PC-3 (cell line): ENCODE measurements at regions not wholly inside any gene's neighbourhood (a gene's known extent, or its start where the extent isn't known, plus 50 kb on each side); places are given as distances from the start of the nearest gene placed in this dataset.
"Not testable (repeated sequence)": the region's sequence is repeated elsewhere in the genome, so short reads cannot be mapped to it uniquely, and the experiment has no call there.

ENCODE experiments used
- ATAC-seq: fragments of 200-7000 bp; cut with Tn5 transposase; 2 replicates; pipeline ENCODE4 v1.9.1; 2020; ENCODE audit warnings: mild to moderate bottlenecking, moderate library complexity
- BruUV-seq: library from RNA; stranded (reverse); fragments of 400-500 nt; replicated peaks from 2 replicates; lab custom pipeline; 2021; lab: Mats Ljungman, UMichigan
- CTCF ChIA-PET: fragments of 300-600 bp; sonication (Branson Sonifier 250); formaldehyde crosslinking; loops from one replicate; lab custom pipeline; 2022; ENCODE audit warnings: antibody characterized with exemption; lab: Charles Lee
- POLR2A ChIA-PET: fragments of 300-600 bp; sonication (Branson Sonifier 250); formaldehyde crosslinking; loops from one replicate; lab custom pipeline; 2022; ENCODE audit warnings: antibody characterized with exemption; ENCODE audit not compliant: unreplicated experiment; lab: Charles Lee
- DNase-seq: peaks from one replicate; pipeline ENCODE4 v3.0.0-alpha.2; 2015
- H2AFZ ChIP-seq: fragments of 300-600 bp; sonication (generic); 2 replicates; pipeline ENCODE4 v1.6.0; 2016; ENCODE audit warnings: antibody characterized with exemption, low read length
- H3F3A ChIP-seq: fragments of 300-600 bp; sonication (generic); one replicate; pipeline ENCODE4 v1.6.0; 2017; ENCODE audit warnings: antibody characterized with exemption, low read length, control low read depth, mild to moderate bottlenecking; ENCODE audit not compliant: unreplicated experiment
- H3K27ac ChIP-seq: fragments of 300-600 bp; sonication (generic); 2 replicates; pipeline ENCODE4 v1.5.1; 2016; ENCODE audit warnings: mild to moderate bottlenecking, low read length
- H3K27me3 ChIP-seq: fragments of 300-600 bp; sonication (generic); 2 replicates; pipeline ENCODE4 v1.6.1; 2016; ENCODE audit warnings: low read length, mixed read lengths
- H3K36me3 ChIP-seq: fragments of 300-600 bp; sonication (generic); 2 replicates; pipeline ENCODE4 v1.6.1; 2016; ENCODE audit warnings: low read depth, mixed run types, low read length, mixed read lengths
- H3K4me1 ChIP-seq: fragments of 300-600 bp; sonication (generic); 2 replicates; pipeline ENCODE4 v1.5.1; 2016; ENCODE audit warnings: low read length; ENCODE audit not compliant: insufficient read depth
- H3K4me2 ChIP-seq: fragments of 300-600 bp; sonication (generic); 2 replicates; pipeline ENCODE4 v1.6.0; 2016; ENCODE audit warnings: low read length
- H3K4me3 ChIP-seq: fragments of 300-600 bp; sonication (generic); 2 replicates; pipeline ENCODE4 v1.5.1; 2016; ENCODE audit warnings: mild to moderate bottlenecking, low read length, mixed read lengths
- H3K79me2 ChIP-seq: fragments of 300-600 bp; sonication (generic); 2 replicates; pipeline ENCODE4 v1.6.1; 2017; ENCODE audit warnings: low read length, mixed read lengths
- H3K9ac ChIP-seq: fragments of 300-600 bp; sonication (generic); 2 replicates; pipeline ENCODE4 v1.6.0; 2016; ENCODE audit warnings: mild to moderate bottlenecking, low read length
- H3K9me2 ChIP-seq: fragments of 300-600 bp; sonication (generic); replicated peaks from 2 replicates; pipeline ENCODE4 v1.6.1; 2016; ENCODE audit warnings: mixed run types, low read length, mixed read lengths
- H3K9me3 ChIP-seq: fragments of 300-600 bp; sonication (generic); 2 replicates; pipeline ENCODE4 v1.6.1; 2016; ENCODE audit warnings: low read length, mixed read lengths
- H4K20me1 ChIP-seq: fragments of 300-600 bp; sonication (generic); 2 replicates; pipeline ENCODE4 v1.6.1; 2016; ENCODE audit warnings: low read length, mixed read lengths
- CTCF ChIP-seq: fragments of 300-600 bp; sonication (generic); conservative IDR thresholded peaks from 2 replicates; pipeline ENCODE4 v1.5.1; 2017; ENCODE audit warnings: antibody characterized with exemption, low read depth, mild to moderate bottlenecking, low read length
- EZH2 ChIP-seq: fragments of 300-600 bp; sonication (generic); IDR thresholded peaks from one replicate; pipeline ENCODE4 v1.6.1; 2017; ENCODE audit warnings: antibody characterized with exemption, mild to moderate bottlenecking, low read length; ENCODE audit not compliant: unreplicated experiment
- EZH2phosphoT487 ChIP-seq: fragments of 300-600 bp; sonication (generic); IDR thresholded peaks from 2 replicates; pipeline ENCODE4 v1.6.1; 2018; ENCODE audit warnings: mild to moderate bottlenecking, antibody characterized with exemption, low read length, borderline replicate concordance
- intact Hi-C: fragments of 100-400 bp; cut with micrococcal nuclease; formaldehyde crosslinking; loops from 2 replicates; pipeline ENCODE4 v1.9.0; 2023

DNA sequence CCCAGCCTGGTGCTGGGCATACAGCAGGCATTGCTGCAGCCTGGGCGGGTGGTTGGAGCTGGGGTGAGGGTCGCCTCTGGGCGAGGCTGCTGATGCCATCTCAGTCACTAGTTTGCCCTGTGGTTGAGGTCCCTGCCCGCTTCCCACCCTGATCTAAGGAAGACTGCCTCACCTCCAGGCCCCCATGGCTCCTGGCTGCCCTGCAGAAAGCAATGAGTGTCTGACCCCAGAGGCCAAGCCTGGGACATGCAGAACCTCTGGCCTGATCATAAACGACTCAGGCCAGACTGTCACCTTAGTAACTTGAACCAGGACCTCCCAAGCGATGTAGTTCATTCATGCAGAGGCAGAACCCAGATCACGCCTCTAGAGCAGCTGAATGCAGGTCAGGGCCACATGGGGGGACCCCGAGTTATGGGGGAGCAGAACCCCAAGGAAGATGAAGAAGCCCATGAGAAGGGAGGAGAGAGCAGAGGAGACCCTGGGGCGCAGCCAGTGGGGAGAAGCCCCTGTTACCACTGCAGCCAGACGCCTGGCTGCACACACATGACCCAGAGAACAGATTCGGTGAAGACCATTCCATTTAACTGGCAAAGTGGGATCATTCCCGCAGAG, 213.9 kb downstream of the TBC1D2B start:
- intact Hi-C loops: no loop called here
- no peaks in the 10 kb centered on the region for H3K27me3 ChIP-seq
- H3K4me3 ChIP-seq: no peak overlapping the region
- POLR2A ChIA-PET: no interaction called here
- no peak for TF ChIP-seq EZH2
- TF ChIP-seq EZH2phosphoT487: no peak
- no peak for TF ChIP-seq CTCF
- ATAC-seq (no peak), DNase-seq (no peak)
- H3K4me2 ChIP-seq: no peak overlapping the region
- CTCF ChIA-PET: no interaction called here
- H2AFZ ChIP-seq: no peak overlapping the region
- no peak overlapping the region for H3K9ac ChIP-seq
- BruUV-seq: no TSS peak
- no peaks in the 10 kb centered on the region for H4K20me1 ChIP-seq
- no peaks in the 10 kb centered on the region for H3K9me2 ChIP-seq
- H3K79me2 ChIP-seq: no peaks in the 10 kb centered on the region
- no peak overlapping the region for H3K27ac ChIP-seq
- no peaks in the 10 kb centered on the region for H3K9me3 ChIP-seq
- no peaks in the 10 kb centered on the region for H3K36me3 ChIP-seq
- no peaks in the 10 kb centered on the region for H3F3A ChIP-seq
- H3K4me1 ChIP-seq: no peaks in the 10 kb centered on the region

GRCh38 chr15:77862651-77863104, 214.8 kb downstream of the TBC1D2B start:
- Histone ChIP-seq H3K79me2 (no peaks in the 10 kb centered on the region), H3K4me3 (no peak overlapping the region), H3K9me3 (no peaks in the 10 kb centered on the region), H3K9ac (no peak overlapping the region), H3K9me2 (no peaks in the 10 kb centered on the region), H3K27me3 (no peaks in the 10 kb centered on the region), H3K4me2 (no peak overlapping the region), H4K20me1 (no peaks in the 10 kb centered on the region), H3F3A (no peaks in the 10 kb centered on the region), H2AFZ (no peak overlapping the region), H3K27ac (no peak overlapping the region), H3K36me3 (no peaks in the 10 kb centered on the region), H3K4me1 (no peaks in the 10 kb centered on the region)
- no peak for TF ChIP-seq EZH2
- no peak for TF ChIP-seq EZH2phosphoT487
- no peak for TF ChIP-seq CTCF
- ChIA-PET CTCF (no interaction called here), POLR2A (no interaction called here)
- DNase-seq (no peak), ATAC-seq (no peak)
- no TSS peak for BruUV-seq
- intact Hi-C loops: no loop called here

DNA sequence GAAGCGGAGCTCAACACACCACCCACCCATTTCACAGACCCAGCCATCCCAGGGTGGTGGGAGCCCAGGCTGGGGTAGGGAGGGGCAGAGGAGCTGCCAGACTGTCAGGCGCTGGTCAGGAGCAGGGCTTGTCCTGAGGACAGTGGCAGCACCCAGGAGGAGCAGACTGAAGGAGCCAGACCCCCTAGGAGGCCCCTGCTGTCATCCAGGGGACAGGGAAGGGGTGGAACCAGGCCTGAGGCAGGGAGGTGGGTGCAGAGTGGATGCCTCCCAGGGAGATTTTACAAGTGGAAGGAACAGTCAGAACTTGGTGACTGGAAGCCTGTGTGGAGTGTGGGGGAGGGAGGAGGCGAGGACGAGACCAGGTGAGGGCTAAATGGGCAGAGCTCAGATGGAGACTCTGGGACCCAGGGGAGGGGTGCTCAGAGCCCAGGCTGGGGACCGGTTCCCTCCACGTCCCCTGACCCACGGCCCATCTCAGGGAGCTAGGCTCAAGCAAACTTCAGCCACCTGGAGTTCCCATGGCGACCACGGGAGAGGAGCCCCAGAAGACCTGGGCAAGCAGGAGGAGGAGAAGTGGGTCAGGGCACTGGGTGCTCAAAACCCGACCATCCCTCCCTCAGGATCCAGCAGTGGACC, 215.4 kb downstream of the TBC1D2B start:
- POLR2A ChIA-PET, H3K4me1 ChIP-seq, H3K36me3 ChIP-seq, H3K4me3 ChIP-seq, H3K27ac ChIP-seq, DNase-seq, H3K9me2 ChIP-seq, ATAC-seq, CTCF ChIA-PET, H3K4me2 ChIP-seq, BruUV-seq, H3K79me2 ChIP-seq, intact Hi-C loops, H3K27me3 ChIP-seq, H3K9me3 ChIP-seq, H2AFZ ChIP-seq, H4K20me1 ChIP-seq, H3K9ac ChIP-seq, H3F3A ChIP-seq: not testable (repeated sequence)
